ENCODE measurements at regions not wholly inside any gene's neighbourhood (a gene's known extent, or its start where the extent isn't known, plus 50 kb on each side); places are given as distances from the start of the nearest gene placed in this dataset.

DNA sequence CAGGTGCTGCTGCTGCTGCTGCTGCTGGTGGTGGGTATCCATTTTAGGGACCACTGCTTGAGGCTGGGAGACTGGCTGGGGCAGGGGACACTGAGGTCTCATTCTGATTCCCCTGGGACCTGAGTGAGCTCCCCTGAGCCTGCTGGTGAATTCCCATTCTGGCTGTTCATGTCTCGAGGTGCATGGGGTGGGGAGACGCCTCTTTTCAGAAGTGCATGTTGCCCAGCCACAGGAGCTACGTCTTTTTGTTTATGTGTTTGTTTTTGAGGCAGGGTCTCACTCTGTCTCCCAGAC is 133.4 kb downstream of the RHOU start:
- H3K4me1 Mint-ChIP-seq = peaks cover 6% of the 10 kb centered on the region
- H3K4me3 Mint-ChIP-seq = no peak overlapping the region

DNA sequence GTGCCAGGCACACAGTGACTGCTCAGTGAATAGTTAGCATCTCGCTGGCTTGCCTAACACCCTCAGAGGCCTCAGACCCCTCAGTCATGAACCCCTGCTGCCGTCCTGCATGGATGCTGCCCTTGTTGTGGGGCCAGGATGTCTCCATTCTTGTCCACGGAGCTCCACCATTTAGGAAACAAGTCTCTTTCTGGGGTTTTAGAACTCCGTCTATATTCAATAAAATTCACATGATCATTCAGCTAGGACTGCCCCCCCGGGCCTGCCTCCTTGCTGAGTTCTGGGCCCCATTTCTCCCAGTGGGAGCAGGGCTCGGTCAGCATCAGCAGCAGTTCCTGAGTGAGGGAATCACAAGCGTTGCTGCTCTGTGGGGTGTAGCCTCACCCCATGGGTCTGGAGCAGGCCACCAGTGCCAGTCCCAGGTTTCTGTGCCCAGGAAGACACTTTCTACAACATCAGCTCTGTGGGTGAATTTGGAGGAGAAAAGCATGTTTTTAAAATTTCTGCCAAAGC is 134.1 kb downstream of the RHOU start:
- peaks cover 3% of the 10 kb centered on the region for H3K4me1 Mint-ChIP-seq
- ATAC-seq (replicated peaks; ENCODE audit: extremely low read depth, poor library complexity, severe bottlenecking) = no peak
- H3K36me3 Mint-ChIP-seq (ENCODE audit: insufficient read depth) = peaks cover 2% of the 10 kb centered on the region
- H3K27me3 Mint-ChIP-seq = no peaks in the 10 kb centered on the region
- H3K9me3 Mint-ChIP-seq = no peaks in the 10 kb centered on the region
- DNase-seq (ENCODE audit: low spot score in 2 of 2) = no peak
- no peak overlapping the region for H3K4me3 Mint-ChIP-seq
- peak overlapping the region; percentile 38 for H3K27ac Mint-ChIP-seq (ENCODE audit: low read depth)

More for the DNA sequence above, 133.4 kb downstream of the RHOU start:
- ATAC-seq (replicated peaks; ENCODE audit: extremely low read depth, poor library complexity, severe bottlenecking) (no peak), DNase-seq (ENCODE audit: low spot score in 2 of 2) (no peak)
- no peaks in the 10 kb centered on the region for H3K27me3 Mint-ChIP-seq
- H3K9me3 Mint-ChIP-seq = no peaks in the 10 kb centered on the region
- H3K36me3 Mint-ChIP-seq (ENCODE audit: insufficient read depth) = peaks cover 2% of the 10 kb centered on the region
- no peak overlapping the region for H3K27ac Mint-ChIP-seq (ENCODE audit: low read depth)

DNA sequence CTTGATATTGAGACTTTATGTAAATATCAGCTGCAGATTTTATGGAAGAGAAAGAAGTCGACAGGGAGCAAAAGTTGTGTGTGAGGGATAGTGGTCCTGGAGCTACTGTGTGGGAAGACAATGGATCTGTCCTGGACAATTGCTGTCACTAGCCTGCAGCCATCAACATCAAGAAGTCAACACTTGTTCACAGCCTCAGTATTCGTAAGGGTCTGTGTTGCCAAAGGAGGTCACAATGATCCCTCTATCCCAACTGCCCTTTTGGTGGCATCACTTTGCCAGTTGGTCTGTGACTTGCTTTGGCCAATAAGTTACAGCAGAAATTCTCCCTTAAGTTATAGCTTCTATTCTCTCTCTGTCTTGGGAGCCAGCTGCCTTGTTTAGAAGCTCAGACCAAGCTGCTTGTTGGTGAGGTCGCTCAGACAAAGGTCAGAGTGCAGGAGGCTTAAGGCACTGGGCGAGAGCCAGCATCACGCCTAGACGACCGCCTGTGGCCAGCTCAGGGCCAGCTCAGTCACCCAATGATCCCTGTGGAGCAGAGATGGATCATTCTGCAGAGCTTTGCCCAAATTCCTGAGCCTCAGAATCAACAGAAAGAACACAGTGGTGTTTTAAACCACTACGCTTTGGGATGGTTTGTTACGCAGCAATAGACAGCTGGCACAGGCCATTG is 134.9 kb downstream of the RHOU start:
- H3K27ac Mint-ChIP-seq (ENCODE audit: low read depth) = no peak overlapping the region
- no peaks in the 10 kb centered on the region for H3K4me1 Mint-ChIP-seq
- H3K27me3 Mint-ChIP-seq = no peaks in the 10 kb centered on the region
- H3K4me3 Mint-ChIP-seq = no peak overlapping the region
- peaks cover 3% of the 10 kb centered on the region for H3K36me3 Mint-ChIP-seq (ENCODE audit: insufficient read depth)
- H3K9me3 Mint-ChIP-seq = no peaks in the 10 kb centered on the region
- DNase-seq (ENCODE audit: low spot score in 2 of 2) (no peak), ATAC-seq (replicated peaks; ENCODE audit: extremely low read depth, poor library complexity, severe bottlenecking) (no peak)

DNA sequence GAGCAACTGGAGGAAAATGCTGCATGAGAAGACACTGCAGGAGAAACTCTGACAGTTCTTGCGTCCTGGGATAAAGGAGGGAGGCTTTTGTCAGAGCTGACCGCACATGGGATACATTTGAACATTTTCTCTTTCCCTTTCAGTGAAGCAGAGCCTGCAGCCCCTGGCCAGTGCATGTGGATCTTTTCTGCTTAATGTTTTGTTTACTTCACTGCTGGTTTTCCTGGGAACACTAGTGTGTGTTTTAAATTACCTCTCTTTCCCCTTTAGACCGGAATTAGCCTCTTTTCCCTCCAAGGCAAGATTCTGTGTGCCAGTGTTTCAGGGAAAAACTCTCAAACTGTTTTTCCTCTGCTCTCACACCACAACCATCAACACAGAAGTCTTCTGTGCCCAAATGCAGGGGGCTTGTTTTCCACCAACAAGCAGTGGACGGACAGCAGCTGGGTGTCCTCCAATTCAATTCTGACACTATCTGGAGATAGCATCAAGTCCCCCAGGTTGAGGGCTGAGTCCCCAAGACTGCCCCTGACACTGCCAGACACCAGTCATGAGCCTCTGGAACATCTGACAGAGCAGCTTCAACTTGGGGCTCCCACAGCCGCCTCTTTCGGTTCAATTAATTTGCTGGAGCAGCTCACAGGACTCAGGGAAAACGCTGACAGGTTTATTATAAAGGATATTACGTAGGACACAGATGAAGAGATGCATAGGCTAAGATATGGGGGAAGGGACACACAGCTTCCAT is 136.2 kb downstream of the RHOU start:
- DNase-seq (ENCODE audit: low spot score in 2 of 2) = no peak
- Mint-ChIP-seq H3K4me3 (no peak overlapping the region), H3K4me1 (no peaks in the 10 kb centered on the region), H3K27ac (ENCODE audit: low read depth) (no peak overlapping the region), H3K27me3 (no peaks in the 10 kb centered on the region), H3K9me3 (no peaks in the 10 kb centered on the region), H3K36me3 (ENCODE audit: insufficient read depth) (peaks cover 1% of the 10 kb centered on the region)
- no peak for ATAC-seq (replicated peaks; ENCODE audit: extremely low read depth, poor library complexity, severe bottlenecking)

DNA sequence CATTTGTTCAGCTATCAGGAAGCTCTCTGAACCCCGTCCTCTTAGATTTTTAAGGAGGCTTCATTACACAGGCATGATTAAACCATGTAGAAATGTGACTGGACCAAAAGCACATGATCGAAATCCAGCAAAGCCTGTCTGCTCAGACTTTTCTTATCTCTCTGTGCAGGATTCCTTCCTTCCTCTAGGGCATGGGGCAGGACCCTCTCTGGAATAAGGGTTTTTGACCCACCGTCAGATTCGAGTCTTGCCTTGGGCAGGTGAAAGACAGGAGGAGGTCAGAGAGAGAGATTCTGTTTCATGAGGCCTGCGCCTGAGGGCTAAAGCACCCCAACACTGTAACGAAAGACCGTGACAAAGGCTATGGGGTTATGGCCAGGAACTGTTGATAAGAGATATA is 136.8 kb downstream of the RHOU start:
- H3K4me1 Mint-ChIP-seq = peaks cover 4% of the 10 kb centered on the region
- no peaks in the 10 kb centered on the region for H3K27me3 Mint-ChIP-seq
- H3K36me3 Mint-ChIP-seq (ENCODE audit: insufficient read depth) = peaks cover 1% of the 10 kb centered on the region
- no peaks in the 10 kb centered on the region for H3K9me3 Mint-ChIP-seq
- no peak for DNase-seq (ENCODE audit: low spot score in 2 of 2)
- H3K27ac Mint-ChIP-seq (ENCODE audit: low read depth) = no peak overlapping the region
- no peak for ATAC-seq (replicated peaks; ENCODE audit: extremely low read depth, poor library complexity, severe bottlenecking)
- H3K4me3 Mint-ChIP-seq = no peak overlapping the region

DNA sequence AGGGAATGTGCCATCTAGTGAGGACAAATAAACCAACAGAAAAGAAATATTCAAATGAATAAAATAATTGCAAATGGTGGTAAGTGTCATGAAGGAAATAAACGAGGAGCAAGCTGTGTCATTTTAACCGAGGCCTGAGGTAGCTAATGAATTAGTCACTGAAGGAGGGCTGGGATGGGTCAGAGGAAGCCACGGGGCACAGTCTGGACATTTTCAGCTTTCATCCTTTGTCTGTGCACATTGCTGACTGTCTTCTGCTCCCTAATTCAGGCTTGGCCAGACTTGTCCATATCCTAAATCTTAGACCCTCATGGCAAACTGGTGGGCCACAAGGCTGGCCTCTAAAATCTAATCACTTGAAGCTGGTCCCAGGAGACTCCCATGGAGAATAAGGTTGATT is 138.4 kb downstream of the RHOU start:
- Mint-ChIP-seq H3K27me3 (no peaks in the 10 kb centered on the region), H3K4me1 (peaks cover 6% of the 10 kb centered on the region), H3K4me3 (no peak overlapping the region), H3K9me3 (no peaks in the 10 kb centered on the region), H3K27ac (ENCODE audit: low read depth) (no peak overlapping the region), H3K36me3 (ENCODE audit: insufficient read depth) (peaks cover 1% of the 10 kb centered on the region)
- DNase-seq (ENCODE audit: low spot score in 2 of 2) = no peak
- no peak for ATAC-seq (replicated peaks; ENCODE audit: extremely low read depth, poor library complexity, severe bottlenecking)

DNA sequence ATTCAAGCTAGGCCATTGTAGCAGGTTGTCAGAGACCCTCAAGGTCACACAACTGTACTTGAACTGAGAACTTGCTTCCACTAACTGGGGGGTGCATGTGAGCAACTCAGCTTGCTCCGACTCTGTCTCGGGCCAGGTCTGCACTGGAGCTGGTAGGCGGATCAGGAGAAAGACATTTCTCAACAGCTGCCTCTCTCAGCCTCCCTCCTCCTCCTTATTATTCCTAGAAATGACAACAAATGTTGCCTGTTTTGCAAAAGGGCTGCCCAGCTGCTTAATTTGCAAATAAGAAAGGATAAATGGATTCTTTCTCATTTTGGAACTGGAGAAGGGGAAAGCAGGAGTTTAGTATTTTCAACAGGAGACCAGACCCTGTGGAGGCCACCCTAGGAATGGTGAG is 140.5 kb downstream of the RHOU start:
- H3K27me3 Mint-ChIP-seq = no peaks in the 10 kb centered on the region
- H3K9me3 Mint-ChIP-seq = no peaks in the 10 kb centered on the region
- H3K4me1 Mint-ChIP-seq = peaks cover 6% of the 10 kb centered on the region
- no peak overlapping the region for H3K4me3 Mint-ChIP-seq
- no peak for ATAC-seq (replicated peaks; ENCODE audit: extremely low read depth, poor library complexity, severe bottlenecking)
- no peak overlapping the region for H3K27ac Mint-ChIP-seq (ENCODE audit: low read depth)
- DNase-seq (ENCODE audit: low spot score in 2 of 2) = no peak
- peaks cover 1% of the 10 kb centered on the region for H3K36me3 Mint-ChIP-seq (ENCODE audit: insufficient read depth)

DNA sequence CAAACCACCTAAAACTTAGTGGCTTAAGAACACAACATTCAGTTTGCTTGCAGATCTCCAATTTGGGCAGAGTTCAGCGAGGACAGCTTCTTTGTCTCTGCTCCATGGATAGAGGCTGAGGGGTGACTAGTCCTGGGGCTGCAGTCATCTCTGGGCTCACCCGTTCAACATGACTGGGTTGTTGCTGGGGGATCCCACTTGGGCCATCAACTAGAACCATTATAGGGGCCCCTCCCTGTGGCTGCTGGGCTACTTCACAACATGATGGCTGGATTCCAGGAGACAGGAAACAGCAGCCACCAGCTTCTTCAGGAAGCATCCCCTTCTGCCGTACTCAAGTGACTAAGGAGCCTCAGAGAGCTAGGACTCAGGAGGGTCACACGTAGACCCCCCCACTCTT is 140.9 kb downstream of the RHOU start:
- no peak for ATAC-seq (replicated peaks; ENCODE audit: extremely low read depth, poor library complexity, severe bottlenecking)
- no peak overlapping the region for H3K27ac Mint-ChIP-seq (ENCODE audit: low read depth)

DNA sequence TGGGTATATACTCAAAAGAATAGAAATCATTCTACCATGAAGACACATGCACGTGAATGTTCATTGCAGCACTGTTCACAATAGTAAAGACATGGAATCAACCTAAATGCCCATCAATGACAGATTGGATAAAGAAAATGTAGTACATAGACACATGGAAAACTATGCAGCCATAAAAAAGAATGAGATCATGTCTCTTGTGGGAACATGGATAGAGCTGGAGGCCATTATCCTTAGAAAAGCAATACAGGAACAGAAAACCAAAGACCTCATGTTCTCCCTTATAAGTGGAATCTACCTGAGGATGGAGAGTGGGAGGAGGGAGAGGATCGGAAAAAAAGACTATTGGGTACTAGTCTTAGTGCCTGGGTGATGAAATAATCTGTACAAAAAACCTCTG is 143.9 kb downstream of the RHOU start:
- Mint-ChIP-seq H3K27me3 (no peaks in the 10 kb centered on the region), H3K36me3 (ENCODE audit: insufficient read depth) (peaks cover 1% of the 10 kb centered on the region), H3K9me3 (no peaks in the 10 kb centered on the region), H3K27ac (ENCODE audit: low read depth) (no peak overlapping the region), H3K4me3 (no peak overlapping the region), H3K4me1 (peaks cover 6% of the 10 kb centered on the region)
- DNase-seq (ENCODE audit: low spot score in 2 of 2) (no peak), ATAC-seq (replicated peaks; ENCODE audit: extremely low read depth, poor library complexity, severe bottlenecking) (no peak)

More for the DNA sequence above, 140.9 kb downstream of the RHOU start:
- peaks cover 6% of the 10 kb centered on the region for H3K4me1 Mint-ChIP-seq
- H3K4me3 Mint-ChIP-seq = no peak overlapping the region
- no peaks in the 10 kb centered on the region for H3K27me3 Mint-ChIP-seq
- H3K9me3 Mint-ChIP-seq = no peaks in the 10 kb centered on the region
- no peak for DNase-seq (ENCODE audit: low spot score in 2 of 2)
- H3K36me3 Mint-ChIP-seq (ENCODE audit: insufficient read depth) = peaks cover 1% of the 10 kb centered on the region

DNA sequence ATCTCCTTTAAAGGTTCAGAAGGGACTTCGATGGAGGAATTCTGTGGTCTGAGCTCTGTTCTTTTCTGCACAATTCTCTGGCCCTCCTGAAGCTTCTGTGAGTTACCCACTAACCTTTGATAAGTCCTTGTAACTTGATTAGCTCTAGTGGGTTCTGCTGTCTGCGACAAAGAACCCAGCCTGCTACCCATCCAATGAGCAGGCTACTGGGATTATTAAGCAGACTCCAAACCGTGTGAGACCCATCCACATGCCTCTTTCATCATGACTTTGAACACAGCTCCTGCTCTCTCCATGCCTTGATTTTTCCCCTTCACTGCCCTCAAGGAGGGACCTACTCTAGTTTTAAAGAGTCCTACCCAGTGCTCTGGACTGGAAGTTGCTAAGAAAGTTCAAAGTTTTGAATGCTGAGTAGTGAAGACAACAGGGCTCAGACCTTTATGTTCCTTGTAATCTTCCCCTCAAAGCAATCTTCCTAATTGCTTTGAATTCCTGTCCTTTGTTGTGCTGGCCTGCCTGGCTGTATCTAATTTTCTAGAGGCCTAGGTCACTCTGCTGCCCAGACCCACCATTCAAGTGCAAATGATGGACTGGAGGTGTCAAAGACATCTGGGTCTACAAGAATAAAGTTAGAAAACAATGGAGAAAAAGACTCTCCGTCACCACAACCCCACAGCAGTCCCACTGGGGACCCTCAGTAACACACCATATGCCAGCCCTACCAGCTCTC is 146.9 kb downstream of the RHOU start:
- Mint-ChIP-seq H3K36me3 (ENCODE audit: insufficient read depth) (no peaks in the 10 kb centered on the region), H3K4me3 (no peak overlapping the region), H3K9me3 (no peaks in the 10 kb centered on the region), H3K4me1 (peaks cover under 1% of the 10 kb centered on the region), H3K27me3 (no peaks in the 10 kb centered on the region), H3K27ac (ENCODE audit: low read depth) (no peak overlapping the region)
- DNase-seq (ENCODE audit: low spot score in 2 of 2) (no peak), ATAC-seq (replicated peaks; ENCODE audit: extremely low read depth, poor library complexity, severe bottlenecking) (no peak)

DNA sequence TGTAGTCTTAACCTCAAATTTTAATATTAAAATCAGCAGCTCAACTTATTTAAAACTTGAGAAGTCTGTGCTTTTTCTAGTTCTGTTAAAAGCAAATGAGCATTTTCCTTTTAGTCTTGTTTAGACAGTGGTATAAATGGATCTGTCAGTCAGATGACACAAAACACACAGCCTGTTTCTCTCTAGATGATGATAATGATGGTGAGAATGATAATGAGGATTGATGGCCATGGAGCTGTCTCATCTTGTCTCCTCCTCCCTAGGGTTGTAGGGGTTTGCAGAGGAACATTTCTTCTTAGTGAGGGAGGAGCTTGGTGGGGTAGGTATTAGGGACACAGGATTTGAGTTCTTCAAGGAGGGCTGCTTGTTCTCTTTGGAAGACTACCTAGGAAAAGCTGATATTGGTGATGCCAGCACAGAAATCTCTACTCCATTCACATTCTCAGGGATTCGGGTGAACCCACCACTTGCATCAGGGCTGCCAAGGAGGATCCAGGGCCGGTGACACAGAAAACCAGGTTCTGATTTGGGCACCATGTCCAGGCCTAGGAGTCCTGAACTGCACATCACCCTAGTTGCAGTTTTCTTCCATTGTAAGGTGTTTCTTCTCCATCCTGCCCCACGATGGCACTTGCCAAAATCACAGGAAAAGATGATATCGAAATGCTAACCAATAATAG is 147.6 kb downstream of the RHOU start:
- H3K27me3 Mint-ChIP-seq = no peaks in the 10 kb centered on the region
- DNase-seq (ENCODE audit: low spot score in 2 of 2) (no peak), ATAC-seq (replicated peaks; ENCODE audit: extremely low read depth, poor library complexity, severe bottlenecking) (no peak)
- H3K4me3 Mint-ChIP-seq = no peak overlapping the region
- no peaks in the 10 kb centered on the region for H3K9me3 Mint-ChIP-seq
- no peaks in the 10 kb centered on the region for H3K36me3 Mint-ChIP-seq (ENCODE audit: insufficient read depth)
- H3K27ac Mint-ChIP-seq (ENCODE audit: low read depth) = no peak overlapping the region
- H3K4me1 Mint-ChIP-seq = no peaks in the 10 kb centered on the region

DNA sequence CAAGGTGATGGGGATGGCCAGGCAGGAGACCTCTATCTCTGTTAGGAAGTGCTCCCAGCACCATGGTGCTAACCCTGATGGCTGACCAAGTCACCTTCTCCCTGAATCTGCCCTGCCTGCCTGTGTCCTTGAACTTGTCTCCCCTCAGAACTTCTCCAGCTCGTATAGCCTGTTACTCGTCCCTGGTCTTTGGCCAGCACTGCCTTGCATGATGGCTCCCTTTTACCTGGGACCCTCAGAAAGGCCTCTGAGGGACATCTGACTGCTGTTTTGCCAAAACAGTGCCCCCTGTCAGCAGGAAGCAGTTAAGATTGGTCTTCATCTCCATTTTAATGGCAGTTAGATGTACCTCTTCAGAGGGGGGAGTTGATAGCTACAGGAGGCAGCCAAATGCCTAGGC is 148.3 kb downstream of the RHOU start:
- ATAC-seq (replicated peaks; ENCODE audit: extremely low read depth, poor library complexity, severe bottlenecking) (no peak), DNase-seq (ENCODE audit: low spot score in 2 of 2) (no peak)
- Mint-ChIP-seq H3K9me3 (no peaks in the 10 kb centered on the region), H3K4me1 (no peaks in the 10 kb centered on the region), H3K27me3 (no peaks in the 10 kb centered on the region), H3K36me3 (ENCODE audit: insufficient read depth) (no peaks in the 10 kb centered on the region), H3K27ac (ENCODE audit: low read depth) (no peak overlapping the region), H3K4me3 (no peak overlapping the region)

Measured in central memory CD8-positive, alpha-beta T cell (primary cell).